Stimulated activated CD8-positive, alpha-beta memory T cell treated with anti-CD3 and anti-CD28 coated beads, Interleukin-2, amount 100 ng/mL, for 48 hours (primary cell): ENCODE measurements at regions not wholly inside any gene's neighbourhood (a gene's known extent, or its start where the extent isn't known, plus 50 kb on each side); places are given as distances from the start of the nearest gene placed in this dataset.

Source experiments
- DNase-seq, 2 donors: peaks; one replicate each; pipeline ENCODE4 v3.0.0-alpha.2; 2020; ENCODE audit warnings: low read depth in 2 of 2

GRCh38 chr7:113464096-113464855 lies 345.9 kb upstream of the SMIM30 start:
- no peak for DNase-seq

DNA sequence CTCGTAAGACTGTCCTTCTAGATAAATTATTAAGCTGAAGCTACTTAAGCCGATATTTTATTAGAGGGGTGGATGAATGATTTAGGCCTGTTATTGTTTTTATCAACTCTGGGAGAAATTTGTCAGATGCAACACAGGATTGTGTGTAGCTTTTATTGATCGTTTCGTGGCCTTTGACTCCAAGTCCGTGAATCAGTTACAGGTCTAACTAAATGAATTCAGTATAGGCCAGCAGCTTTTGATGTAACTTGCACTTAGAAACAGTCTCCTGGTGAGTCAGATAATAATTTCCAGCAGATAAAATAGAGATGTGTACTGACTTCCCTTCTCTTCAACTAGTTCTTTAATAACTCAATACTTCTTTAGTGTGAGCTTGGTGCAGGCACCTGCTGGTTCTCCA lies 341.7 kb upstream of the SMIM30 start:
- no peak for DNase-seq

- no peak for DNase-seq
These were observed 338.2 kb upstream of the SMIM30 start for GRCh38 chr7:113456533-113456932.

DNA sequence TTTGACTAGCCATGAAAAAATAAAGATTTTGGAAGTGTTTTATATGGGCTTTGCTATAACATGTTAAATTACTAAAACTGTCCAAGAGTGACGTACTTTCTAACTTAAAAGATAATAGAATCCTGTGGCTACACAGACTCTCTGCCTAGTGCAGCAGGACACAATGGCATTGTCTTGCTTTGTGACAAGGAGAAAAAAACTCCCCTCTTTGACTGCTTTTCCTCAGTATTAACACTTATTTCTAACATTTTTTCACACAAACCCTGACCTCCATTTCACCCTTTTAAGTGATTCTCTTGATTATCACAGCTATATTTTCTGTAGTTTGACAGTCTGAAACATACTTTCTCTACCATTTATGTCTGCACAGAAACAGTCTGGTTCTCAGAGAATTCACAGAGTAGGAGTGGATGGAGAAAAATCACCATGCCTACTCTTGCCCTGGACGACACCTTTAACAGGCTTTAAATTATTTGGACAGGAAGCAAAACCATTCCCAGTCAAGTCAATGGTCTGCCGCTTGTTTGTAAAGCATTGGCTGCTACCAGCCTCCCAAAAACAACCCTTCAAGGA lies 336.3 kb upstream of the SMIM30 start:
- no peak for DNase-seq

DNA sequence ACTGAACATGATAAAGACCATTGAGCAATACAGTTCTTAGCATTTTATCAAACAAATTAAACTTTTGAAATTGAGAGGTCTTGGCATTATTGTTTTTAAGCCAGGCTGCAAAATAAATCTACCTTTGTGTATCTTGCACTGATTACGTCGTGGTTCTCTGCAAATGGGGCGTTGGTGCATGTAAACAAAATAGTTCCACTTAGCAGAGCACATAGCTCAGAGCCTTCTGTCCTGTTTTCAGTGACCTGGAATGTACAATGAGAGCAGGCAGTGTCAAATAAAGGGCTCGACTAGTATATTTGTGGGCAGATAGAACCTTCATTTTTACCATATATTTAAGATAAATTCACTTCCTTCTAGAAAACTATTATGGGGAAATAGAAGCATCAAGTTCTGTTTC lies 333.9 kb upstream of the SMIM30 start:
- DNase-seq: no peak

DNA sequence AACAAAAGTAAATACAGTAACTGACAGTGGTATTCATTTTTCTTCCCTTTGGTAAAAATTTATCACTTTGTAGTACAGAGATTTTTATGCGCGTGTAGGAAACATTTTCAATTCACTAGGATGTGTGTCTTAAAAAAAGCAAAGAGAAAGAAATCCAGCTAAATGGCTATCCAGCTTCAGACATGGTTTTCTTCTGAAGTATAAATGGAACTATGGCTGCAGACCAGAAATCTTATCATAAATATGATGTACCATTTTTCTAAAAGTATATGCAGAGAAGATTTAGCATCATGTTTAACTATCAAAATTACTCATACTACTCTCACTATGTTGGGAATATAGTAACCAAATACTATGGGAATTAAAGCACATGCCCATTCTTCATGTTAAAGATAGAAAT lies 328.4 kb upstream of the SMIM30 start:
- no peak for DNase-seq

GRCh38 chr7:113446391-113446790 lies 328.0 kb upstream of the SMIM30 start:
- no peak for DNase-seq

- DNase-seq: no peak
These were observed 325.9 kb upstream of the SMIM30 start for GRCh38 chr7:113444261-113444660.

DNA sequence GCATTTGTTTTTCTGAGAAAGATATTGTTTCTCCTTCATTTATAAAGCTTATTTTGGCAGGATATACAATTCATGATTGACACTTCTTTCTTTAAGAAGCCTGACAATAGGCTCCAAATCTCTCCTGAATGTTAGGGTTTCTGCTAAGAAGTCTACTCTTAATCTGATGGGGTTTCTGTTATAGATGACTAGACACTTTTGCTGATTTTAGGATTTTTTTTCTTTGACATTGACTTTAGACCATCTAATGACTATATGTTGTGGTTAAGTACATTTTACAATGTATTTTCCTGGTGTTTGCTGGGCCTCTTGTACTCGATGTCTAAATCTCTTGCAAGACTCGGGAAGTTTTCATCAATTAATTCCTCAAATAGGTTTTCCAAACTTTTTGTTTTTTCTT lies 321.8 kb upstream of the SMIM30 start:
- no peak for DNase-seq

- no peak for DNase-seq
These were observed 313.1 kb upstream of the SMIM30 start for GRCh38 chr7:113431406-113431805.

- DNase-seq: no peak
These were observed 305.9 kb upstream of the SMIM30 start for GRCh38 chr7:113424185-113424817.

DNA sequence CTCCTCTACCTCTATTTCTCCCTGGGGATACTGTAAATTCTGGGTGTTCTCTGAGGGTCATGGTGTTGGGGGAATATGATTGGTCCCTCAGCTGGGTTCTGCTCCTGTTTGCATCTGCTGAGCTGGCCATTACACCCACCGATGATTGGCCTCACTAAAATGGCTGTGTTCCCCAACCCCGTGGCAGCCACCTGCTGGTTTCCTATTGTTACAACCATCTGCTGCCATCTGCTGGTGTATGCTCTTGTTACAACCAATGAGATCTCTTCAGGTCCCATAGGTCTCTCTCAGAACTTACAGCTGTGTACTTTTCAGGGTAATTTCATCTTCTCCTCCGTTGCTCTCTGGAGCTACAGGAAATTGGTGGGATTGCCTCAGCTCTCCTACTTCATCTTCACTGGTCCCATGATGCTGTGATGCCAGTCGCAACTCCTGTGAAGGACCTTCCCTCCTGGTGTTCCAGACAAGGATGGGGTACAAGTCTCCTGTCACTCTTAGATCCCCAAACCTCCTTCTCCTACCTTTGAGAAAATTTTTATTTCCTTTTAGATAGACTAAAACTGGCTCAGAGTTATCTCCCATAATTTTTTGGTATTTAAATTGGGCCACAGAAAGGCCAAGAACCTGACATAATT lies 303.5 kb upstream of the SMIM30 start:
- peak; percentile 46 to 50 for DNase-seq

DNA sequence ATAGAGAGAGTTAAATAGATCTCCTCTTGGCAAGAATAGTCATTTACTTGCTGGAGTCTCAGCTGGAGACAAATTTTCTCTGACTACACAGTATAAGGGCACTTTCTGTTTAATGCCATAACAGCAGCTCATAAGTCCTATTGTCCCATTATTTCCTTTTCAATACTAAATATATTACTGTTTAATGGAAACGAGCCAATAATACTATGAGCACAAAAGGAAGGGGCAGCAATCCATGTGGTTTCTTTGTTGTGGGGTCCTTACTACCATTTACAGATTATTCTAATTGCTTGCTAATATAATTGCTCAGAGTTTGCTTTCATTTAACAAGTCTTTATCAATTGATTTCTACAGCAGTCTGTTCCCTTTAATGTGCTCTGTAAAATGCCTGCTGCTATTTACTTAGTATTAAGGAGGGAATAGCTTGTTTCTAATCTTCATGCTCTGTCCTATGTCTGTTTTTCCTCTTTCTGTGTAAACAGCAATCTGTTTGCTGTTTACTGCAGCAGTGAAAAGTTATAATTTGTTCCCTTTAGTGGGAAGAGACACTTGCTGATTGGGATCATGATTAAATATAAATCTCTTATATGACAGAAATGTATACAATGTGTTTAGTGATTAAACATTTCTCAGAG lies 296.2 kb upstream of the SMIM30 start:
- DNase-seq: no peak

DNA sequence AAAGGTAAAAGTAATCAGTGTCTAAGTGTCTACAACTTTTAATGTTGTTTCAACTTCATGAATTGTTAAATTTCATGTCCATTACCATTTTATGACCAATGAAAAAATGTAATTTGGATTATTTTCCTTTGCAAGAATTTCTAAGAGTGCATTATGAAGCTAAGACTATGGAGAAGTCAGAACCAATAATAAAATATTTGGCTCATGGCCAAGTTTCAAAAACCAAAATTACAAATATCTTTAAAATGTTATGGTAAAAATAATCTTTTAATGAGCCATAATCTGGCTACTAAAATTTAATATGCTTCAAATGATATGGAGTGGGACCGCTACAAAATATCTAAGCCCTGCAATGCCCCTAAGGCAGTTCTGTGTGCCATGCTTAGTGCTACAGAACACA lies 294.1 kb upstream of the SMIM30 start:
- DNase-seq: no peak

DNA sequence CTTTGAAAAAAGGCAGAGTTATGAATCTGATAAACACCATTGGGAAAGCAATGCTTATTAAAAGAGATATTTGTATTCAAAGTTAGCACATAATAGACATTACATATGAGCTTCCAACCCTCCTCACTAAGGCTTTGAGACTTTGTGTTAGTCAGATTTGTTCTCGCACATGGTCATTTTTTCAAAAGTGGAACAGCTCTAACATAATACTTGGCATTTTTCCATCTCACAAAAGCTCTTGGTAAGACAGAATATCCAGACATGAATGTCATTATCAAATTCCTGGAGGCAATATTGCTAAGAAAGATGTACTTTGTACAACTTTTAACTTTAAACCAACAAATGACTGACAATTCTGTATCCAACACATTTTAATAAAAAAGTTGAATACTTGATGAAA lies 292.4 kb upstream of the SMIM30 start:
- DNase-seq: no peak

DNA sequence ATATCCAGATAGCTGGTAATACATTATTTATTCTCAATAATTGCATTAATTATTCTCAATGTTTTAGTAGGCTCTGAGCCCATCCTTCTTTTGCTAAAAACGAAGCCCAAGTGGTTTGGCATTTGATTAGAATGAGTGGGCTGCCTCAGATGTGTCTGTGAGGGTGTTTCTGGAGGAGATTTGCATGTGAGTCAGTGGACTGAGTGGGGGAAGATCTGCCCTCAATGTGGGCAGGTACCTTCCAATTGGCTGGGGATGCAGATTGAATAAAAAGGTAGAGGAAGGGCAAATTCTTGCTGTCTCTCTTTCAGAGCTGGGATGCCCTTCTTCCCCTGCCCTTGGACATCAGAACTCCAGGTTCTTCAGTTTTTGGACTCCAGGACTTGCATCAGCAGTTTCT lies 290.6 kb upstream of the SMIM30 start:
- DNase-seq: no peak

DNA sequence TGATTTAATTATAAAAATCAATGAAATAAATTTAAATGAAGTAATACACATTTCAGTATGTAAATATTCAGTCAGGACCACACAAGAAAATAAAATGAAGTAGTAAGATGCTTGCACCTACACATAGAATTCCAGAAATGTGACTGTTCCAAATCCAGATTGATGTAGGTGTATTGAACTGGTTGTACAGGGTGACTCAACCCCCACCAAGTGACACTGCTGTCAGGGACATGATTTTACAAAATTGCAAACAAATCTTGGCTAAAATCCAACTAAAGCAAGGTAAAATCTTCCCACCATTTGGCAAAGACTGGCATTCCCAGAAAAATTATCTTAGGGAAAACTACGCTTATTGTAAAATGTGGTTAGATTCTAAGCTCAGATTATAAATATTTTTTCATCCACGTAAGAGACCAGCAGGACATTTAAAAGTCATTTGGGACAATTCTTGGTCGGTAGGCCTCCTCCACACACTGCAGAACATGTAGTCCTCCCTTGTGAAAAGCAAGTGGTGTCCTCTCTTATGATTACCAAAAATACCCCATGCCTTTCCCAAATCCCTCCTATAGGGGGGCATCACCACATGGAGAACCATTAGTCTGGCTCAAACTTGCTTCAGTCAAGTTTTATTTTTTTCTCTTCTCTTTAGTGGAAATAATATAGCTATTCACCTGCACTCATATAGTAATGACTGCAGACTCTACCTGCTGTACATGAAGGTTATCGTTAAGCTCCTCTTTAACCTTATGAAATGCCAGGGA lies 287.1 kb upstream of the SMIM30 start:
- DNase-seq: no peak

DNA sequence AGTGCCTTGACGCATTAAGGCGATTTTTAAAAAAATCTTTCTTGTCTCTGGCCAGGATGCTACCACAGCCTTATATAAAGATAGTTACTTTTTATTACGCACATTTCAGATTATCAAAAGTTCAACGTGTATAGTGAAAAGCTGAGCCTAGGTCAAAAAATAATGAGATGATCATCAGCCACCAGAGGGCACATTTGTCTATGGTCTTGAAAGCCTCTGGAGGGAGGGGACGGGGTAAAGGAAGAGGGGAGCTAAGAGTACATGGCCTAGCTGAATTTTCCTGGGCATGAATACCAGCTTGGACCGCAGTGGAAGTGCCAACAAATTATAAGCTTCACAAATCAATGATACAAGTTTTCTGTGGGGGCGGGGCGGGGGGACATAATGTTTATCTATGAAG lies 285.9 kb upstream of the SMIM30 start:
- no peak for DNase-seq

DNA sequence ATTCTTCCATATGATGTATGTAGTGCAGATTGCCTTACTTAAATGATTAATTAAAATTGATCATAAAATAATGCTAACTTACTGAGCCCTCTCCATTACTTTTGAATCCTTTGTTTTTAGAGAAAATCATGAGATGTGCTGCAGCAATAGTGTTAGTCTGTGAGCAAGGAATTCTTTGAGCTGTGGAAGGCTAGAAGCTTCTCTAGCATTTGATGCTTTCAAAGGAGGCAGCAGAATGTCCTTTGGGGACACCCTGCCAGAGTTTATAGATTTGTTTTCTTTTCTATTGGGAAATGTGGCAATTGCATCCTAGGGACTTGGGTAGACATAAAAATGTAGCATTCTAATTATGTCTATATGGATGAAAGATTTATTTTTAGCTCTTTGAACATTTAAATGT lies 284.1 kb upstream of the SMIM30 start:
- no peak for DNase-seq

GRCh38 chr7:113402005-113402404 lies 283.7 kb upstream of the SMIM30 start:
- no peak for DNase-seq

DNA sequence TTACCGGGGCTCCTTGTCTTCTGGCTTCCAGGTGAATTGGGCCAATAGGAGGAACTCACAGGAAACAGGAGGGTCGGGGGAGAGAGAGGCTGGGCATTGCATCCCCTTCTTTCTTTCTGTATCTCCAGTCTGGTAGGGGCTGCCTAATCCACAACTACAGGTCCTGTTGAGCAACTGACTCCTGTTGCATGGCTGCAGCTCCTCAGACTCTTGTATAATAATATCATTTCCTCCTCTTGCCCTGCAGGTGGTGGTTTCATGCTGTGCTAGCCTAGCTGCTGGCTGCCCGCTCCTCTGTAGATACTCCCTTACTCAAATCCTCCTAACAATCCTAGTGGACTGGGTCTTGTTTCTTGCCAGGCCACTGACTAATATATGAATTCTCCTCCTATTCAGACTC lies 276.5 kb upstream of the SMIM30 start:
- no peak for DNase-seq
